Mammary epithelial cell (primary cell): ENCODE measurements at regions not wholly inside any gene's neighbourhood (a gene's known extent, or its start where the extent isn't known, plus 50 kb on each side); places are given as distances from the start of the nearest gene placed in this dataset.

Experiments used
- CTCF ChIP-seq, 2 donors: IDR thresholded peaks in 1 of 2; conservative IDR thresholded peaks in 1 of 2; 2 replicates each; pipeline ENCODE4 v1.5.1; 2011 to 2012; ENCODE audit warnings: inconsistent platforms in 2 of 2, low read length in 2 of 2, mild to moderate bottlenecking in 2 of 2, control low read depth in 1 of 2, low read depth in 1 of 2; ENCODE audit not compliant: insufficient read depth in 1 of 2; ENCODE audit errors: extremely low read depth in 1 of 2
- EZH2 ChIP-seq: IDR thresholded peaks from 2 replicates; pipeline ENCODE4 v1.6.1; 2012; ENCODE audit warnings: low read length, inconsistent platforms, borderline replicate concordance

GRCh38 chr6:158255275-158255988 lies 56.8 kb upstream of the TULP4 start:
- no peak for TF ChIP-seq CTCF (conservative IDR thresholded peaks at IDR 0.05 in 1 of 2, IDR thresholded peaks at IDR 0.05 in 1 of 2; ENCODE audit: extremely low read depth in 1 of 2, insufficient read depth in 1 of 2, low read depth in 1 of 2, low read length in 2 of 2)
- no peak for TF ChIP-seq EZH2
